ENCODE measurements at regions not wholly inside any gene's neighbourhood (a gene's known extent, or its start where the extent isn't known, plus 50 kb on each side); places are given as distances from the start of the nearest gene placed in this dataset.

- TF ChIP-seq CTCF (IDR thresholded peaks at IDR 0.05) (no peak), POLR2A (IDR thresholded peaks at IDR 0.05) (no peak)
These were observed 1240.2 kb downstream of the FAM133A start for GRCh38 chrX:94914235-94914634.
